Uterus (tissue), 2 donors: ENCODE measurements at regions not wholly inside any gene's neighbourhood (a gene's known extent, or its start where the extent isn't known, plus 50 kb on each side); places are given as distances from the start of the nearest gene placed in this dataset.

Experiments used
- CTCF ChIP-seq, 4 experiments: fragments of 200-600 bp in 2 of 4; fragments of 450-650 bp in 2 of 4; sonication (generic) in 2 of 4; IDR thresholded peaks; one replicate each; pipeline ENCODE4 v1.5.1; 2016 to 2019; ENCODE audit warnings: antibody characterized with exemption in 4 of 4, mild to moderate bottlenecking in 2 of 4, moderate library complexity in 1 of 4
- POLR2A ChIP-seq, 2 donors: fragments of 450-650 bp; IDR thresholded peaks; one replicate each; pipeline ENCODE4 v1.6.1; 2016; ENCODE audit warnings: antibody characterized with exemption in 2 of 2, mild to moderate bottlenecking in 1 of 2, moderate library complexity in 1 of 2

DNA sequence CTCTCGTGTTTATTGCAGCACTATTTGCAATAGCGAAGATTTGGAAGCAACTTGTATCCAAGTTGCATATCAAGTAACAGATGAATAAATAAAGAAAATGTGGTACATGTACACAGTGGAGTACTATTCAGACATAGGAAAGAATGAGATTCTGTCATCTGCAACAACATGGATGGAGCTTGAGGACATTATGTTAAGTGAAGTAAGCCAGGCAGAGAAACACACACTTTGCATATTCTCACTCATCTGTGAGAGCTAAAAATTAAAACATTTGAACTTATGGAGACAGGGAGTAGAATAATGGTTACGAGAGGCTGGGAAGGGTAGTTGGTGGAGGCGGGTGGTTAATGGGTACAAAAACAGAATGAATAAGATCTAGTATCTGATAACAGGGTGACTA is 56.3 kb downstream of the COX7C start:
- TF ChIP-seq CTCF (IDR thresholded peaks at IDR 0.05) (no peak), POLR2A (IDR thresholded peaks at IDR 0.05) (no peak)
